GM12878 (cell line): ENCODE measurements at regions not wholly inside any gene's neighbourhood (a gene's known extent, or its start where the extent isn't known, plus 50 kb on each side); places are given as distances from the start of the nearest gene placed in this dataset.

ENCODE experiments used
- ATAC-seq: fragments of 200-7000 bp; cut with Tn5 transposase; 3 replicates; pipeline ENCODE4 v1.9.1; 2020; ENCODE audit warnings: mild to moderate bottlenecking, moderate library complexity
- BruUV-seq: library from RNA; stranded (reverse); fragments of 400-500 nt; replicated peaks from 2 replicates; lab custom pipeline; 2021; lab: Mats Ljungman, UMichigan
- CTCF ChIA-PET: fragments of 300-600 bp; sonication (Branson Sonifier 250); formaldehyde crosslinking; extraction: SDS; loops from one replicate; lab custom pipeline; 2021; ENCODE audit warnings: inconsistent platforms; lab: Yijun Ruan, JAX
- POLR2A ChIA-PET: fragments of 350-600 bp; formaldehyde crosslinking; extraction: SDS; loops from one replicate; lab custom pipeline; 2021; ENCODE audit warnings: inconsistent platforms; lab: Charles Lee
- RAD21 ChIA-PET: fragments of 300-600 bp; sonication (Branson Sonifier 250); formaldehyde crosslinking; loops from one replicate; lab custom pipeline; 2023; ENCODE audit warnings: antibody characterized with exemption; ENCODE audit not compliant: unreplicated experiment; lab: Charles Lee
- SMC1A ChIA-PET: fragments of 300-600 bp; sonication (Branson Sonifier 250); formaldehyde crosslinking; loops from one replicate; lab custom pipeline; 2023; ENCODE audit not compliant: unreplicated experiment, uncharacterized antibody; lab: Charles Lee
- DNase-seq: peaks from one replicate; pipeline ENCODE4 v3.0.0-alpha.2; 2011; ENCODE audit warnings: low read depth, low spot score
- FAIRE-seq: peaks from 3 replicates; lab custom pipeline; 2011; peaks lifted over from hg19 to GRCh38; lab: Jason Lieb, UNC
- H2AFZ ChIP-seq: 2 replicates; pipeline ENCODE4 v1.6.0; 2011; ENCODE audit warnings: low read depth, low read length, control low read depth; ENCODE audit not compliant: control insufficient read depth
- H3K27ac ChIP-seq: 2 replicates; pipeline ENCODE4 v1.5.1; 2011; ENCODE audit warnings: control low read depth; ENCODE audit not compliant: control insufficient read depth, insufficient read depth
- H3K27me3 ChIP-seq, 2 experiments: replicated peaks in 1 of 2; 2 replicates each; pipeline versions ENCODE4 v1.6.0 to v1.6.1; 2011; ENCODE audit warnings: low read length in 1 of 2; ENCODE audit not compliant: control insufficient read depth in 2 of 2, insufficient read depth in 2 of 2
- H3K36me3 ChIP-seq, 2 experiments: 2 replicates each; pipeline ENCODE4 v1.5.1; 2011; ENCODE audit warnings: low read length in 1 of 2; ENCODE audit not compliant: control insufficient read depth in 2 of 2, insufficient read depth in 2 of 2
- H3K4me1 ChIP-seq: 2 replicates; pipeline ENCODE4 v1.6.1; 2011; ENCODE audit warnings: mild to moderate bottlenecking, low read length, moderate library complexity, mixed read lengths; ENCODE audit not compliant: control insufficient read depth, insufficient read depth
- H3K4me2 ChIP-seq: 2 replicates; pipeline ENCODE4 v1.6.0; 2011; ENCODE audit warnings: control low read depth; ENCODE audit not compliant: control insufficient read depth, insufficient read depth
- H3K4me3 ChIP-seq: fragments of 200-600 bp; sonication (generic); 2 replicates; pipeline ENCODE4 v1.5.1; 2016
- H3K79me2 ChIP-seq: 2 replicates; pipeline ENCODE4 v1.6.0; 2011; ENCODE audit warnings: low read length; ENCODE audit not compliant: control insufficient read depth, insufficient read depth
- H3K9ac ChIP-seq: 2 replicates; pipeline ENCODE4 v1.8.0; 2011; ENCODE audit warnings: low read length, control low read depth, mixed read lengths; ENCODE audit not compliant: control insufficient read depth, insufficient read depth
- H3K9me3 ChIP-seq: replicated peaks from 3 replicates; pipeline ENCODE4 v1.5.1; 2011; ENCODE audit warnings: mild to moderate bottlenecking, low read length; ENCODE audit not compliant: control insufficient read depth, insufficient read depth
- H4K20me1 ChIP-seq: 2 replicates; pipeline ENCODE4 v1.6.0; 2011; ENCODE audit not compliant: control insufficient read depth, insufficient read depth
- CHD1 ChIP-seq: IDR thresholded peaks from 2 replicates; pipeline ENCODE4 v1.6.1; 2012; ENCODE audit warnings: low read depth, low read length, improper control_type of control experiment
- EZH2 ChIP-seq: IDR thresholded peaks from 2 replicates; pipeline ENCODE4 v1.6.1; 2012; ENCODE audit warnings: low read depth, mild to moderate bottlenecking, control low read depth, inconsistent platforms, low read length, borderline replicate concordance; ENCODE audit not compliant: control insufficient read depth
- KAT2A ChIP-seq: conservative IDR thresholded peaks from 2 replicates; pipeline ENCODE4 v1.6.1; 2011; ENCODE audit warnings: low read depth, low read length; ENCODE audit not compliant: control insufficient read depth
- RUNX3 ChIP-seq: IDR thresholded peaks from 2 replicates; pipeline ENCODE4 v1.6.1; 2012; ENCODE audit warnings: low read length, inconsistent platforms
- SUPT20H ChIP-seq: IDR thresholded peaks from 2 replicates; pipeline ENCODE4 v1.6.1; 2011; ENCODE audit warnings: low read depth, mild to moderate bottlenecking, low read length, moderate library complexity, borderline replicate concordance; ENCODE audit not compliant: control insufficient read depth
- ZNF24 ChIP-seq: fragments of 450-650 bp; IDR thresholded peaks from 2 replicates; pipeline ENCODE4 v1.6.1; 2017; ENCODE audit warnings: antibody characterized with exemption, mild to moderate bottlenecking
- ZSCAN29 ChIP-seq: fragments of 450-650 bp; IDR thresholded peaks from 2 replicates; pipeline ENCODE4 v1.6.1; 2017; ENCODE audit warnings: mild to moderate bottlenecking, moderate library complexity
- WGBS: methylation state at CpG from one replicate; pipeline ENCODE4 v1.1.6; 2016; ENCODE audit warnings: low lambda C conversion rate; ENCODE audit not compliant: insufficient replicate concordance, insufficient coverage; ENCODE audit errors: missing lambda C conversion rate; 5-methylcytosine and 5-hydroxymethylcytosine counted together
- in situ Hi-C: fragments of 300-500 bp; cut with MboI; formaldehyde crosslinking; loops from 9 replicates; pipeline ENCODE4 v1.14.3; 2018; ENCODE audit warnings: mixed read lengths
- intact Hi-C: fragments of 100-400 bp; cut with micrococcal nuclease; formaldehyde crosslinking; loops from one replicate; pipeline ENCODE4 v1.14.2; 2022; ENCODE audit not compliant: unreplicated experiment
- TF ChIP-seq, protein P1 (sequence below): IDR thresholded peaks from 2 replicates; pipeline ENCODE4 v1.6.1; 2011; ENCODE audit warnings: low read depth, mild to moderate bottlenecking, low read length, moderate library complexity, borderline replicate concordance; ENCODE audit errors: extremely low read depth

DNA sequence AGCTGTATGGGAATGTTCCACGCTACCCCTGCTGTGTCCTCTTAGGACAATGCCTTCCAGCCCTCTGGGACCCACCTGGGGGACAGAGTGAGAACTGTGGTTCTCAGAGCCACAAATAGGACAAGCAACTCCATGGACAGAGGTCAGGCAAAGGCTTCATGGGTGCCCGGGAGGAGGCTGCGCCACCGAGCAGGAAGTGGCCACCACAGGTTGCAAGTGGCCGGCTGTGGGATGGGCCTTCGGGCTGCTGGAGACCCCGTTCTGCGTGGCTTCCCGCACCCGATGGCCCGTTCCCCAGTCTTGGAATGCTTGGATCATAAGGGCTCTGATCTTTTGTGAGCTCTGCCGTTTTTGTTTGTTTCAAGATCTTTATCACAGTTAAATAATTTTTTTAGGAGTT, 118.8 kb downstream of the BOD1 start:
- ATAC-seq, result no peak
- FAIRE-seq, result no peak
- WGBS, result 52% methylated on average over 12 of the region's 12 CpGs
- DNase-seq, result no peak
- Histone ChIP-seq H3K79me2 (no peaks in the 10 kb centered on the region), H4K20me1 (no peaks in the 10 kb centered on the region), H3K4me2 (no peak overlapping the region), H3K9me3 (no peaks in the 10 kb centered on the region), H3K9ac (no peak overlapping the region), H3K4me3 (no peak overlapping the region), H3K27ac (no peak overlapping the region)
- intact Hi-C loops, result no loop called here
- BruUV-seq, result no TSS peak
- ChIA-PET SMC1A (no interaction called here), CTCF (no interaction called here), RAD21 (no interaction called here)
- TF ChIP-seq RUNX3, result no peak
- TF ChIP-seq, all 136 proteins: peak for 0
- Histone ChIP-seq H3K36me3 (no peaks in the 10 kb centered on the region), H2AFZ (no peak overlapping the region), H3K27me3 (peaks cover 0 to 3% of the 10 kb centered on the region in 2 experiments), H3K4me1 (no peaks in the 10 kb centered on the region)
- in situ Hi-C loops, result no loop called here
- POLR2A ChIA-PET, result no interaction called here

DNA sequence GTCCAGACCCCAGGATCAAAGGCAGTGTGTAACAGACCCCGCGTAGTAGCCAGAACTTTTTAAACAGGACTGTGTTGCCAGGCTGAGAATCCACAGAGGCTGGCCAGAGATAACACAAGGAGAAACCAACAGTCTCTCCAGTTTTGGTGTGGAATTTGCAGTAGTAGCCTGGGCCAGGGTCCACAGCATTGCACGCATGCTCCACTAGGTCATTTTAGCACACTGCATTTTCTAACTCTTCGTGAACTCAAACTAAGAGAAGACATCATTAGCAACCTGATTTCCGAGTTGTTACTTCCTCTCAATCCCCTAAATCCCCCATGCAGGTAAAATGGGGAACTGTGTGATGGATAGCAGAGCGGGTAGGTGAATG, 119.6 kb downstream of the BOD1 start:
- Histone ChIP-seq H3K4me1 (no peaks in the 10 kb centered on the region), H3K9me3 (no peaks in the 10 kb centered on the region), H4K20me1 (no peaks in the 10 kb centered on the region), H3K9ac (no peak overlapping the region), H3K27me3 (no peaks in the 10 kb centered on the region; a peak in 3 of 4 replicates), H3K36me3 (no peaks in the 10 kb centered on the region), H3K79me2 (no peaks in the 10 kb centered on the region), H2AFZ (no peak overlapping the region), H3K4me2 (no peak overlapping the region), H3K27ac (no peak overlapping the region), H3K4me3 (no peak overlapping the region)
- 45% methylated on average over 6 of the region's 6 CpGs for WGBS
- no peak for FAIRE-seq
- no peak for TF ChIP-seq EZH2
- TF ChIP-seq, protein P1, sequence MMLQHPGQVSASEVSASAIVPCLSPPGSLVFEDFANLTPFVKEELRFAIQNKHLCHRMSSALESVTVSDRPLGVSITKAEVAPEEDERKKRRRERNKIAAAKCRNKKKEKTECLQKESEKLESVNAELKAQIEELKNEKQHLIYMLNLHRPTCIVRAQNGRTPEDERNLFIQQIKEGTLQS, result no peak
- no peak for TF ChIP-seq SUPT20H
- no peak for TF ChIP-seq ZSCAN29
- no peak for TF ChIP-seq ZNF24
- TF ChIP-seq KAT2A, result no peak
- TF ChIP-seq CHD1, result no peak
- RAD21 ChIA-PET, result no interaction called here
- in situ Hi-C loops (no loop called here), intact Hi-C loops (no loop called here)
- no peak for DNase-seq
- SMC1A ChIA-PET, result no interaction called here
- no peak for ATAC-seq
- CTCF ChIA-PET, result no interaction called here
- BruUV-seq, result no TSS peak
- POLR2A ChIA-PET, result no interaction called here
